NOMO-1 (cell line): ENCODE measurements at regions not wholly inside any gene's neighbourhood (a gene's known extent, or its start where the extent isn't known, plus 50 kb on each side); places are given as distances from the start of the nearest gene placed in this dataset.
"Not testable (repeated sequence)": the region's sequence is repeated elsewhere in the genome, so short reads cannot be mapped to it uniquely, and the experiment has no call there.

Experiments used
- DNase-seq, 2 experiments: peaks; one replicate each; lab custom pipeline; 2025; ENCODE audit not compliant: unreplicated experiment in 2 of 2; lab: John Stamatoyannopoulos, UW

DNA sequence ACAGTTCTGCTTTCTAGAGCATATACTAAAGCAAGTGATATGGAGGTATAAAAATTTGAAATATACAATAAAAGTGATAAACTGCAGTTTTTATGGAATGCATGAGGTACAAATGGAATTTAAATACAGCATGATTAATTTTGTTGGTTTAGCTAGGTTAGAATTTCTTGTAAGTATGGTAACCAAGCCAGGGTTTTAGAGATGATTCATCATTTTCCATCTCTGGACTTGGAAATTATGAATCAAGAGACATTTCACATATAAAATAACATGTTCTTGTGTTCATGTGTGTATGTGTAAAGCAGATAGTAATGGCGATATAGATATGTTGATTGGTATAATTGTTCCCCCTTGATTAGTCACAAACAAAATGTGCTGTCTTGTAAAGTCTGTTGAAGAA is 1219.8 kb downstream of the CDH8 start:
- no peak for DNase-seq

- DNase-seq: no peak
Measured at GRCh38 chr16:60815865-60816264, 1220.4 kb downstream of the CDH8 start.

- DNase-seq: no peak
Measured at GRCh38 chr16:60815033-60815432, 1221.2 kb downstream of the CDH8 start.

- no peak for DNase-seq
Measured at GRCh38 chr16:60811657-60812056, 1224.6 kb downstream of the CDH8 start.

- DNase-seq: no peak
Measured at GRCh38 chr16:60811051-60811608, 1225.1 kb downstream of the CDH8 start.

DNA sequence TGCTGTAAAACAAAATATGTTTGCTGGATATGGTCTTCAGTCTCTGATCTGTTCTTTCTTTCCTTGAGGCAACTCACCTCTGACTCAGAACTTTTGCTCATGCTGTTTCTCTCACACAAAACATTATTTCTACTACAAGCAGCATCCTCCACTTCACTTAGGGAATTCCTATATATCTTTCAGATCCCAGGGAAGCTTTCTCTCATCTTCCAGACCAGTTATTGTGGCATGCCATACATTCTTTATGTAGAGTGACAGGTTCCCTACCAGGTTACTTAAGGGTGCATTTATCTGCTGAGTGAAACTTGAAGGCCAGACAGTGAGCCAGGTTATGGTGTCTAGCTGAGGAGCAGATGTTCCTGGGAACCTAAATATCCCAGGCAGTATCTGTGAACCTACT is 1226.0 kb downstream of the CDH8 start:
- no peak for DNase-seq

GRCh38 chr16:60792437-60792836 is 1243.8 kb downstream of the CDH8 start:
- DNase-seq: no peak

GRCh38 chr16:60788631-60789030 is 1247.6 kb downstream of the CDH8 start:
- DNase-seq: no peak

DNA sequence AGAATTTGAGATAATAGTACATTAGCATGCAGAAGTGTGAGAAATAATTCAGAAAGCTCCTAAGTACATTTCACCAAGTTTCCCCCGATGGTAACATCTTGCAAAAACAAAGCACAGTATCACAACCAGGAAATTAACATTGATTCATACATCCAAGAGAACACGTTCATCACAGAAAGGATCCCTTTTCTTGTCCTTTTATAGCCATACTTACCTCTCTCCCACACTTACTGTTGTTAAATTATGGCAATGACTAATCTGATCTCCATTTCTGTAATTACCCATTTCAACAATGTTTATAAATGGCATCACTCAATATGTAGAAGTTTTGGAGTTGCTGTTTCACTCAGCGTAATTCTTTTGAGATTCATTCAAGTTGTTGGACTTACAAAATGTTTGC is 1260.0 kb downstream of the CDH8 start:
- DNase-seq: no peak

DNA sequence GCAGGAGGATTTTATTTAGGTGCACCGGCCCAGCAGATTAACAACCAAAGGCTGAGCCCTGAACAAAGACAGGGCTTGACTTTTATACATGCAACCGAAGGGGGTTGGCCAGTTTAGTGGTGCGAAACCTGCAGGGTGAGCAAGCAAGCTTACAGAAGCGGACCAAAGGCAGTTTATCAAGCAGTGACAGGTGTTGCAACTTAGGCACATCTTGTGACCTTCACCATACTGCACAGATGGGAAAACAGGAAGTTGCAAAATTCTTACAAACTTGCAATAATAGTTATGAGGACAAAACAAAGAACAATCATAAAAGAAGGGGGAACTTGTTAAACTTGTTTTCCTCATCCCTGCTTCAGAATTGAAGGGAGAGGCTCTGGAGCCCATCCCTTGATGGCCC is 1265.1 kb downstream of the CDH8 start:
- peak; percentile 52 to 76 for DNase-seq

- DNase-seq: not testable (repeated sequence)
Measured at GRCh38 chr16:60770384-60770783, 1265.9 kb downstream of the CDH8 start.

- DNase-seq: no peak
Measured at GRCh38 chr16:60763869-60764268, 1272.4 kb downstream of the CDH8 start.

GRCh38 chr16:60755907-60756306 is 1280.3 kb downstream of the CDH8 start:
- no peak for DNase-seq

GRCh38 chr16:60748366-60748765 is 1287.9 kb downstream of the CDH8 start:
- DNase-seq: no peak

- DNase-seq: no peak
Measured at GRCh38 chr16:60744198-60744597, 1292.0 kb downstream of the CDH8 start.

DNA sequence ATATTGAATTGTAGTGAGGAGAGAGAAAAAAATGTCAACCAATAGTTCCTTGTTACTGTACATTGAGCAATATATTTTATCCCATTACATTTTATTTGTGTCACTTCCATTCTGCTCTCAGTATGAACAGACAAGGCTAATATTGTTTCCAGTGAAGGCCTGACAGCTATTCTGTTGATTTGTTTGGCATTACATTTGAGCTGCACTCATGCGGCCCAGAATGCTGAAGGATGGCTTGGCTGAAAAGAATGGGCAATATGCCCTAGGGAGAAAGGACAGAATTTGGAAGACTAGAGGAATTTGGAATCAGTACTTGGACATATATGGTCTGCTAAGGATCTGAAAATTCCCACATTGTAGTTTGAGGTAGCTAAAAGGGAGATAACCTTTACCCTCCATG is 1294.4 kb downstream of the CDH8 start:
- no peak for DNase-seq

DNA sequence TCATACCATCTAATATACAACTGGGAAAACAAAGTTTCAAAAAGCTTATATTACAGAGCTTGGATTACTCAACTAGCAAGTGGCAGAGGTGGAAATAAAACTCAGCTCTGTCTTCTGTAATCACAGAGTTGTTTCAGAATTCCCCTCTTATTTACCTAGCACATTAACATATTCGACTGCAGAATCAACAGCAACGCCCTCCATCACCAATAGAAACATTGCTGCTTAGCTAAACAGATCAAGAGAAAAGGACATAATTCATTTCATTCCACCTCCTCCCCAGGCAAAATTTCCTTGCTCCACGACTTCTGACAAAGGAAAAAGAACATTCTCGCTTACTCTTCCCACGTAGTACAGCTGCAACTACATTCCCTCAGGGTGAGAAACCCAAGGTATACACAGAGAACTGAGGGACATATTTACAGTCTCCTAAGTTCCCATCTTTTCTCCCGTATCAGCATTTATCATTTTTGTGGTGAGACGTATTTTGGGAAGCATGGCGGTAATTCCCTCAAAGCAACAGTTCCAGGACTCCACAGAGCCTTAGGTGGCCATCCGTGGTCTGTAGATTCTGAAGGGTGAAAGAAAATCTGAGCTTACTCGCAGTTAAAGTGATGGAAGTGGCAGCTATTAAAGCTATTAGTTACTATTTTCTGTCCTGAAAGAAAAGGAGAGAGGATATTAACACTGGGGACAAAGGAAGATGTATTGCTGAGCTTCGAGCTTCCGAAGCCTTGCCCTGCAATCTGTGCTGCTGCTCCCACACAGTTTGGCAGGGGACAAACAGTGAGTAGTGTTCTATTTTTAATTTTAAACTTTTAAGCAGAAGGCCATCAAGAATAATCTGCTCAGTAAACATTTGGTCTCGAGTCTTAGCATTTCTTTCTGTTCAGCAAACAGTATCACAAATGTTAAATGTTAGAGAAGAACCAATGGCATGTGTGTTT is 1296.2 kb downstream of the CDH8 start:
- DNase-seq: no peak

DNA sequence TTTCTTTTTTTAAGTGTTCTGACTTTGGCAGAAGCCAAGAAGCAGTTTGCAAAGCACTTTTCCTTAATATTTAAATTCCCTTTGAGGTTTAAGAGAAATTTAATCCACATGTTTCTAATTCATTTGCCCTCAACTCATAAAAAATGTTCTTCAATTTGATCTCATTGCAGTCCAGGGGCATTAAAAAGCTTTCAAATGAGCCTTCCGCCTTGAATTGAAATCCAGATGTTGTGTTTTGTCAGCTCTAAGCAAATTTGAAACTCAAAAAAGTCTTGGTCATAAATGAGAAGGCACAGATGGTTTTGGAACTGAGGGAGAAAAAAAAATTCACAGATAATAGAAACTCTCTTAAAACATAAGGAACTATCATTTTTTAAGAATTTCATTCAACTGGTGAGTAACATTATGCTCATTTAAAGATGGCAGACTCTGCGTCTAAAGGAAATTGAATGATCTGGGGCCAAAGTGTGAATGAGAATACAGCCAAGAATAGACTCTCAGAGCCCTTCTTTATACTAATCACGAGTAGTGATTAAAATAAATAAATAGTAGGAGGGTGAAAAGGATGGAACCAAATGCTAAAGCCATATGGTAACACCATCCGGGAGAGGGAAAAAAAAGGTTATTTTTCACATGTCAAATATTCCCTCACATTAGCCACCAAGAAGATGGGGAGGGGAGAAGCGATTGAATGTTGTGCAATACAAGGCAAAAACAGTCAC is 1304.7 kb downstream of the CDH8 start:
- no peak for DNase-seq

DNA sequence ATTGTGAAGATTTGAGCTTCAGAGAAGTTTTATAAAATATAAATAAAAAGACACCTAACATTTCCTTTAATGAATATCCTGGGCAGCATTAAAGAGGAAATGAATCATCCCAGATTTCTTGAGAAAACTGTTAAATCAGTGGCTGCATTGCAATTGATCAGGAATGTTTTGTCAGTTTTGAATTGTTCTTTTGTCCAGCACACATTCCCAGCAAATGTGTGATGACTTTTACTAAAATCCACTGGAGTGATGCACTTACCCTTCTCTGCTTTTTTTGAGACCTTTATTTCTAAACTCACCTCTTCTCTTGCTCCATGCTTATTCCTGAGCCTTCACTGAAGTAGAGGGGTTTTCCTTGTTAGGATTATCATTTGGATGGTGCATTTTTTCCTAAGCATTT is 1307.2 kb downstream of the CDH8 start:
- DNase-seq: no peak

DNA sequence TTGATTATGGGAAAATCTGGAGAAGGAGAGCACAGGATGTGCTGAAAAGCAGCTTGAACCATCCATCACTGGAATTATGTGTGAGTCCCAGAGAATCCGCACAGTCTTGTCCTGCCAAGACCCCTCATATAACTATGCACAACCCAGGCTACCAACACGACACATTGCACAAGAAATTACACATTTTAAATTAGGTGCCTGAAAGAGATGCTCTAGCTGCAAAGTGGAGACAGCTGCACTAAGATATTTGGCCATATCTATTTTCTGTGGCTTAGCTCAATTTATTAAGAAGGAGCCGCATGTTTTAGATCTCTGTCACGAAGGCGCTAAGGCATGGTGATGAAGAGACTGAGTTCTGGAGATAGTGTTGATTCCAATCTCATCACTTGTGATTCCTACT is 1308.4 kb downstream of the CDH8 start:
- no peak for DNase-seq

DNA sequence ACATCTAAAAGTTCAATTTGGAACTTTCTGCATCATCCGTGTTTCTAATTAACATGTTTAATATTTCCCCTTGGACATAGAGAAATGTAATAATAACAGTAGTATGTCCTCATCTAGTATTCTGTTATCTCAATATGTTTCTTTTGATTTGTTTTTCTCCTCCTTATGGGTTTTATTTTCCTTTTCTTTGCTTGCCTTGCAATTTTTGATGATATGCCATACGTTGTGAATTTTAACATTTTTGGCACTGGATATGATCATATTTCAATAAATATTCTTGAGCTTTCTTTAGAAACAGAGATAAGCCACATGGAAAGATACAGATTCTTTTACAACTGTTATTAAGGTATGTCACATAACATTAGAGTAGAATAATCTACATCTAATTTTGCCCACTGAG is 1316.2 kb downstream of the CDH8 start:
- no peak for DNase-seq

DNA sequence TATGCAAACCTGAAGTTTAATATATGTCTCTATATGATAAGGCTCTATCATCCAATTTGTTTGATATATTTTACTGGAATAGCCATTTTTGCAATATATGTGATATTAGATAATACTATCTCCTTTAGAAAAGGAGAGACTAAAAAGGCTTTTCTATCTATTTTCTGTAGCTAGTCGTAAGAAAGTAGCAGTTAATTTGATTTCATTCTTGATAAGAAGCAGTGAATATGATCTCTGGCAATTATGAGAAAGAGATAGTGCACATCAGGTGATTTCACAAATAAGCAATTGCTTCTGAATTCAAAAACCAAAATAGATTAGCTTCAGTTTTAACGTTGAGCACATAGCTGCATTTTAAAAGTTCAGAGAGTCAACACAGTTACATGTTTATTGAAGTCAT is 1318.4 kb downstream of the CDH8 start:
- no peak for DNase-seq
